Left lung (tissue), 4 donors: ENCODE measurements at regions not wholly inside any gene's neighbourhood (a gene's known extent, or its start where the extent isn't known, plus 50 kb on each side); places are given as distances from the start of the nearest gene placed in this dataset.

ENCODE experiments used
- ATAC-seq: fragments of 200-7000 bp; cut with Tn5 transposase; one replicate; pipeline ENCODE4 v1.9.1; 2020; ENCODE audit warnings: moderate library complexity
- DNase-seq, 4 donors: peaks; one replicate each; pipeline ENCODE4 v3.0.0-alpha.2; 2013 to 2020
- H3K27ac ChIP-seq, 2 donors: fragments of 200-600 bp; sonication (generic) in 1 of 2; one replicate each; pipeline versions ENCODE4 v1.5.0 to v1.8.0; 2020 to 2021
- H3K27me3 ChIP-seq, 2 donors: fragments of 200-600 bp; sonication (generic) in 1 of 2; one replicate each; pipeline versions ENCODE4 v1.5.0 to v1.8.0; 2020 to 2021
- H3K36me3 ChIP-seq, 2 donors: fragments of 200-600 bp; sonication (generic) in 1 of 2; one replicate each; pipeline versions ENCODE4 v1.5.0 to v1.8.0; 2020 to 2021
- H3K4me1 ChIP-seq, 2 donors: fragments of 200-600 bp; one replicate each; pipeline ENCODE4 v1.8.0; 2021
- H3K4me3 ChIP-seq, 2 donors: fragments of 200-600 bp; sonication (generic) in 1 of 2; one replicate each; pipeline versions ENCODE4 v1.5.0 to v1.8.0; 2020 to 2021; ENCODE audit warnings: mild to moderate bottlenecking in 1 of 2
- H3K9me3 ChIP-seq, 2 donors: fragments of 200-600 bp; sonication (generic) in 1 of 2; one replicate each; pipeline versions ENCODE4 v1.5.0 to v1.8.0; 2020 to 2021
- CTCF ChIP-seq, 2 donors: fragments of 200-600 bp; sonication (generic) in 1 of 2; IDR thresholded peaks; one replicate each; pipeline versions ENCODE4 v1.5.0 to v1.8.0; 2021; ENCODE audit warnings: antibody characterized with exemption in 2 of 2
- intact Hi-C, 2 donors: fragments of 100-400 bp; cut with DNase I; formaldehyde crosslinking; loops; one replicate each; pipeline versions ENCODE4 v1.11.2 to v1.14.2; 2022
- donor health status: DM: no; HTN: yes; CAD: no.
- donor health status: DM: no; HTN: no; CAD: no.

- Histone ChIP-seq H3K27me3 (no peaks in the 10 kb centered on the region), H3K4me3 (no peak overlapping the region), H3K4me1 (peaks cover 0 to 25% of the 10 kb centered on the region in 2 donors), H3K36me3 (no peaks in the 10 kb centered on the region), H3K9me3 (no peaks in the 10 kb centered on the region), H3K27ac (no peak overlapping the region)
- no peak for TF ChIP-seq CTCF (IDR thresholded peaks at IDR 0.05)
- ATAC-seq, result no peak
- no peak for DNase-seq
- intact Hi-C loops, result no loop called here
These were observed 209.8 kb upstream of the IER5L start for GRCh38 chr9:129387822-129388221.

- H3K27ac ChIP-seq, result no peak overlapping the region
- H3K4me1 ChIP-seq, result peaks cover 7 to 33% of the 10 kb centered on the region in 2 donors
- ATAC-seq, result no peak
- no peak for TF ChIP-seq CTCF (IDR thresholded peaks at IDR 0.05)
- intact Hi-C loops, result no loop called here
- H3K27me3 ChIP-seq, result no peaks in the 10 kb centered on the region
- H3K36me3 ChIP-seq, result no peaks in the 10 kb centered on the region
- H3K4me3 ChIP-seq, result no peak overlapping the region
- DNase-seq, result peak in 1 of 4 donors; percentile 62
- H3K9me3 ChIP-seq, result no peaks in the 10 kb centered on the region
These were observed 208.7 kb upstream of the IER5L start for GRCh38 chr9:129386812-129387177.

- Histone ChIP-seq H3K9me3 (no peaks in the 10 kb centered on the region), H3K4me3 (no peak overlapping the region), H3K27ac (no peak overlapping the region), H3K4me1 (peaks cover 7 to 33% of the 10 kb centered on the region in 2 donors), H3K27me3 (no peaks in the 10 kb centered on the region), H3K36me3 (no peaks in the 10 kb centered on the region)
- no peak for ATAC-seq
- peak in 1 of 4 donors; percentile 46 for DNase-seq
- no peak for TF ChIP-seq CTCF (IDR thresholded peaks at IDR 0.05)
- intact Hi-C loops, result no loop called here
These were observed 207.3 kb upstream of the IER5L start for GRCh38 chr9:129385211-129385934.

- peak overlapping the region in 1 of 2 donors; percentile 98 for H3K27ac ChIP-seq
- no peaks in the 10 kb centered on the region for H3K36me3 ChIP-seq
- intact Hi-C loops, result no loop called here
- H3K4me3 ChIP-seq, result no peak overlapping the region
- no peak for TF ChIP-seq CTCF (IDR thresholded peaks at IDR 0.05)
- H3K9me3 ChIP-seq, result no peaks in the 10 kb centered on the region
- DNase-seq, result peak in 1 of 4 donors; percentile 9
- peaks cover 7 to 33% of the 10 kb centered on the region in 2 donors for H3K4me1 ChIP-seq
- no peaks in the 10 kb centered on the region for H3K27me3 ChIP-seq
- ATAC-seq, result no peak
These were observed 206.6 kb upstream of the IER5L start for GRCh38 chr9:129384491-129385210.
